CD8-positive, alpha-beta memory T cell (primary cell): ENCODE measurements at regions not wholly inside any gene's neighbourhood (a gene's known extent, or its start where the extent isn't known, plus 50 kb on each side); places are given as distances from the start of the nearest gene placed in this dataset.

Experiments used
- CTCF ChIA-PET: fragments of 350-600 bp; sonication (Branson Sonifier 250); formaldehyde crosslinking; loops from one replicate; lab custom pipeline; 2021; ENCODE audit warnings: antibody characterized with exemption; lab: Charles Lee
- POLR2A ChIA-PET: fragments of 350-600 bp; sonication (Branson Sonifier 250); formaldehyde crosslinking; loops from one replicate; lab custom pipeline; 2021; ENCODE audit warnings: antibody characterized with exemption; lab: Charles Lee
- DNase-seq, 5 donors: peaks; one replicate each; pipeline versions ENCODE4 v3.0.0 to v3.0.0-alpha.2; 2020 to 2022; ENCODE audit warnings: mixed read lengths in 1 of 5
- H3K27ac ChIP-seq: one replicate; pipeline ENCODE4 v1.7.0; 2013; ENCODE audit warnings: low read depth, mild to moderate bottlenecking, low read length, moderate library complexity
- H3K27me3 ChIP-seq: 2 replicates; pipeline ENCODE4 v1.7.0; 2013; ENCODE audit warnings: low read length, mild to moderate bottlenecking; ENCODE audit not compliant: insufficient read depth, poor library complexity, severe bottlenecking
- H3K36me3 ChIP-seq: 2 replicates; pipeline ENCODE4 v1.7.0; 2013; ENCODE audit warnings: mild to moderate bottlenecking, low read length, moderate library complexity; ENCODE audit not compliant: insufficient read depth
- H3K4me1 ChIP-seq: 2 replicates; pipeline ENCODE4 v1.7.0; 2013; ENCODE audit warnings: mild to moderate bottlenecking, low read length, moderate library complexity; ENCODE audit not compliant: insufficient read depth
- H3K4me3 ChIP-seq: 2 replicates; pipeline ENCODE4 v1.7.0; 2013; ENCODE audit warnings: mild to moderate bottlenecking, low read length
- H3K9me3 ChIP-seq: 2 replicates; pipeline ENCODE4 v1.7.0; 2013; ENCODE audit warnings: mild to moderate bottlenecking, low read length
- H3K27ac Mint-ChIP-seq, 8 donors: one replicate each; pipeline ENCODE4 v1.8.0; 2020 to 2021; ENCODE audit warnings: mixed read lengths in 8 of 8, mild to moderate bottlenecking in 6 of 8, inconsistent platforms in 3 of 8, moderate library complexity in 3 of 8
- H3K27me3 Mint-ChIP-seq, 2 donors: one replicate each; pipeline ENCODE4 v1.8.0; 2020 to 2021; ENCODE audit warnings: mixed read lengths in 2 of 2, mild to moderate bottlenecking in 1 of 2, moderate library complexity in 1 of 2
- H3K36me3 Mint-ChIP-seq, 3 donors: one replicate each; pipeline ENCODE4 v1.8.0; 2020 to 2021; ENCODE audit warnings: mixed read lengths in 3 of 3, inconsistent platforms in 1 of 3, mild to moderate bottlenecking in 1 of 3
- H3K4me1 Mint-ChIP-seq, 3 donors: one replicate each; pipeline ENCODE4 v1.8.0; 2020 to 2021; ENCODE audit warnings: mixed read lengths in 3 of 3, inconsistent platforms in 1 of 3, mild to moderate bottlenecking in 1 of 3
- H3K4me3 Mint-ChIP-seq, 7 donors: one replicate each; pipeline ENCODE4 v1.8.0; 2020 to 2021; ENCODE audit warnings: mixed read lengths in 7 of 7, mild to moderate bottlenecking in 6 of 7, moderate library complexity in 4 of 7, inconsistent platforms in 2 of 7
- H3K9me3 Mint-ChIP-seq, 5 donors: one replicate each; pipeline ENCODE4 v1.8.0; 2020 to 2022; ENCODE audit warnings: mixed read lengths in 5 of 5, mild to moderate bottlenecking in 3 of 5, moderate library complexity in 2 of 5, inconsistent platforms in 1 of 5

DNA sequence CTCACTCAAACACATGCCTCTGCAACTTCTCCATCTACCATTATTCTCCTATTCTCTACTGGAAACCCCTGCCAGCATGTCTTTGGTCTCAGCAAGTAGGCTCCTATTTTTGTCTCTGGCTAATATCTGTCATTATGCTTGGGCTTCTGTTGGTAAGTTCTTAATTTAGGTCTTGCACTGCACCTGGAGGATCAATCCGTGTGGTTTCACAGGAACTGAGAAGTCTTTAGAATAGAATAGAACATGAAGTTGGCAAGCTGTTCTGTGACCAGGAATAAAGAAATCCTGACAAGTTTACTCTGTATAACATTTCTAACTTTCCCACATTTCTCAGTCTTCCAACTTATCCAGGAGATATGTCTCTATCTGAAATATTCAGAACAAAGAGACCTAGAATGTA, 219.5 kb upstream of the GYPC start:
- H3K27me3 Mint-ChIP-seq: peaks cover 2 to 3% of the 10 kb centered on the region in 2 donors
- no peaks in the 10 kb centered on the region for H3K36me3 ChIP-seq
- no peaks in the 10 kb centered on the region for H3K9me3 Mint-ChIP-seq
- H3K27ac ChIP-seq: no peak overlapping the region
- H3K4me3 ChIP-seq: no peak overlapping the region
- DNase-seq: no peak
- no peaks in the 10 kb centered on the region for H3K4me1 ChIP-seq
- no peak overlapping the region for H3K27ac Mint-ChIP-seq
- ChIA-PET CTCF (no interaction called here), POLR2A (no interaction called here)
- H3K36me3 Mint-ChIP-seq: no peaks in the 10 kb centered on the region
- no peaks in the 10 kb centered on the region for H3K4me1 Mint-ChIP-seq
- H3K27me3 ChIP-seq: no peaks in the 10 kb centered on the region
- no peak overlapping the region for H3K4me3 Mint-ChIP-seq
- no peaks in the 10 kb centered on the region for H3K9me3 ChIP-seq

DNA sequence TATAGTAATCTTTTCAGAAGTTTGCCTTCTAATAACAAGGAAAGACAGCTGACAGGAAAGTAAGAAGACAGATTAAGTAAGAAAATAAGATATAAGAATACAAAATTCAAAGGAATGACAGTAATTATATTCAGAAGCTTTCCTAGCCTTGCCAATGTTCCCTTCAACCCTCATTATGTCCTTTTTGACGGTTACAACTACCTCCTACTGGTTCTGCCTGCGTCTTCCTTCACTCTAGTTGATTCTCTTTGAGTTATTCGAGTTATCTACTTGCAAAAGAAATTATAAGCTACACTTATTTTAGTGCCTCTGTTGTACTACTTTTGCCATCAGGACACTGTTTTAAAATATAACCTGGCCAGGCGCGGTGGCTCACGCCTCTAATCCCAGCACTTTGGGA, 218.9 kb upstream of the GYPC start:
- ChIA-PET POLR2A (no interaction called here), CTCF (no interaction called here)
- Mint-ChIP-seq H3K4me3 (no peak overlapping the region), H3K4me1 (no peaks in the 10 kb centered on the region), H3K27ac (no peak overlapping the region), H3K27me3 (peaks cover 2 to 3% of the 10 kb centered on the region in 2 donors), H3K9me3 (no peaks in the 10 kb centered on the region), H3K36me3 (no peaks in the 10 kb centered on the region)
- no peak overlapping the region for H3K27ac ChIP-seq
- H3K4me1 ChIP-seq: no peaks in the 10 kb centered on the region
- DNase-seq: no peak
- H3K4me3 ChIP-seq: no peak overlapping the region
- no peaks in the 10 kb centered on the region for H3K36me3 ChIP-seq
- no peaks in the 10 kb centered on the region for H3K9me3 ChIP-seq
- H3K27me3 ChIP-seq: no peaks in the 10 kb centered on the region

DNA sequence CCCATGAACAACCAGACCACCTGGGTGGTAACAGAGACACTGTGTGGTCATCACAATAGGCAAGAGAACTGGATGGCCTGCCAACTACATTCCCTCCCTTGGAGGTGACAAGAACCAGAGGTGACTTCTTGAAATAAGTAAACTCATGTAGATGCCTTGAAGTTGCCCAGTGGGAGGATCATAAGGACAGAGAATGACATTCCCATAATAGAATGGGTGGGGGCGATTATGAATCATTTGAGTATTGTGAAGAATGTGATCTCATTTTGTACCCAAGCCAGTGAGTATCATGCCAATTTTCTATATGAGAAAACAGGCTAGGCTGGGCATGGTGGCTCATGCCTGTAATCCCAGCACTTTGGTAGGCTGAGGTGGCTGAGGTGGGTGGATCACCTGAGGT, 211.4 kb upstream of the GYPC start:
- H3K9me3 ChIP-seq: no peaks in the 10 kb centered on the region
- no peaks in the 10 kb centered on the region for H3K36me3 ChIP-seq
- Mint-ChIP-seq H3K4me1 (peaks cover 0 to 4% (median 4%) of the 10 kb centered on the region in 3 donors), H3K27ac (no peak overlapping the region), H3K4me3 (no peak overlapping the region), H3K36me3 (no peaks in the 10 kb centered on the region), H3K9me3 (peaks cover 0 to 2% (median 0%) of the 10 kb centered on the region in 5 donors), H3K27me3 (peaks cover 3 to 10% of the 10 kb centered on the region in 2 donors)
- H3K27ac ChIP-seq: no peak overlapping the region
- ChIA-PET POLR2A (no interaction called here), CTCF (no interaction called here)
- H3K4me1 ChIP-seq: no peaks in the 10 kb centered on the region
- DNase-seq: no peak
- H3K27me3 ChIP-seq: no peaks in the 10 kb centered on the region
- no peak overlapping the region for H3K4me3 ChIP-seq

DNA sequence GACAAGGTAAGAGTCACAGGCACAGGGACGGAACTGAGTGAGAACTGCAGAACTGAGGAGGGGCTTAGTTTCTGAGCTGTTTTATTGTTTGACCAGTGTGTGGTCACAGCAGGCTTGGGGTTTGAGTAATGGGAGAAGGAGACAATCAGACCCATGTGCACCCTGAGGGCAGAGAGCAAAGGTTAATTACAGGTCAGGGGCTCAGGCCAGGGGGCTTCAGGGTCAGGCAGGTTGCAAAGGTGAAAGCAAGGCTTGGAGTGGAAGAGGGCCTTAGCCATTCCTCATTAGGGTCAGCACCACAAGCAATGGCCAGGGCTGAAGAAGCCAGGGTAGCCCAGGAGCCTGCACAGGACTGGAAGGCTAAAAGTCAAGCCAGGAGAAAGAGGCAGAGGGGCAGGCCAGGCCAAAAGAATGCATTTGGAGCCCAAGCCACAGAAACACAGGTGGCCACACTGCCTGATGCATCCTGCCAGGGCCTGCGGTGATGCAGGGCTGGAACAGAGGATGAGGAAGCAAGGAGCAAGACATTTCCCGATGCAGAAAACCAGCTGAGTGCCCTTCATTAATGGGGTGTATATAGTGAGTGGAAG, 209.8 kb upstream of the GYPC start:
- H3K9me3 ChIP-seq: no peaks in the 10 kb centered on the region
- no peak overlapping the region for H3K4me3 Mint-ChIP-seq
- H3K4me1 Mint-ChIP-seq: peaks cover 0 to 4% (median 4%) of the 10 kb centered on the region in 3 donors
- DNase-seq: no peak
- no peak overlapping the region for H3K27ac Mint-ChIP-seq
- H3K27me3 Mint-ChIP-seq: peaks cover 3 to 7% of the 10 kb centered on the region in 2 donors
- H3K36me3 Mint-ChIP-seq: no peaks in the 10 kb centered on the region
- no peaks in the 10 kb centered on the region for H3K4me1 ChIP-seq
- ChIA-PET CTCF (no interaction called here), POLR2A (no interaction called here)
- H3K4me3 ChIP-seq: no peak overlapping the region
- no peaks in the 10 kb centered on the region for H3K36me3 ChIP-seq
- H3K27me3 ChIP-seq: no peaks in the 10 kb centered on the region
- H3K27ac ChIP-seq: no peak overlapping the region
- peaks cover 0 to 2% (median 0%) of the 10 kb centered on the region in 5 donors for H3K9me3 Mint-ChIP-seq

DNA sequence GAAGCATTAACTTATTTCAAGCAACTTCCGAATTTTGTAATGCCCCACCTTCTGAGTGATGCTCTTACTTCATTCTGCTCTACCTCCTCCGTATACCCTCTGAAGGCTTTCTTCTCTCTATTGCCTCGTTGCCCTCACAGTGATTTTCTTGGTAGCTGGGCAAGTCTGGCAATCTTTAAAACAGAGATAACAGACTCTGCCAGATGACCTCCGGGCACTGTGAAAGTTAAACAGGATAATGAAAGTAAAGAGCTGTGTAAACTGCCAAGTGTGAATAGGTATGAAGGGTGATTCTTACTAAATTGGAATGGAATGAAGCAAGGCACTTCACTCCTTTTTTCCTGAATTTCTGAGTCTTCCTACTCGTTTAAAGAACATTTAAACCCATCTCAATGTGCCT, 207.3 kb upstream of the GYPC start:
- H3K4me1 Mint-ChIP-seq: peaks cover 0 to 4% (median 4%) of the 10 kb centered on the region in 3 donors
- no peaks in the 10 kb centered on the region for H3K9me3 Mint-ChIP-seq
- no peaks in the 10 kb centered on the region for H3K36me3 ChIP-seq
- no peaks in the 10 kb centered on the region for H3K27me3 ChIP-seq
- H3K4me3 ChIP-seq: no peak overlapping the region
- ChIA-PET CTCF (no interaction called here), POLR2A (no interaction called here)
- no peaks in the 10 kb centered on the region for H3K4me1 ChIP-seq
- no peak overlapping the region for H3K27ac Mint-ChIP-seq
- peaks cover 3 to 4% of the 10 kb centered on the region in 2 donors for H3K27me3 Mint-ChIP-seq
- H3K9me3 ChIP-seq: no peaks in the 10 kb centered on the region
- no peak overlapping the region for H3K4me3 Mint-ChIP-seq
- no peak for DNase-seq
- H3K36me3 Mint-ChIP-seq: no peaks in the 10 kb centered on the region
- no peak overlapping the region for H3K27ac ChIP-seq

DNA sequence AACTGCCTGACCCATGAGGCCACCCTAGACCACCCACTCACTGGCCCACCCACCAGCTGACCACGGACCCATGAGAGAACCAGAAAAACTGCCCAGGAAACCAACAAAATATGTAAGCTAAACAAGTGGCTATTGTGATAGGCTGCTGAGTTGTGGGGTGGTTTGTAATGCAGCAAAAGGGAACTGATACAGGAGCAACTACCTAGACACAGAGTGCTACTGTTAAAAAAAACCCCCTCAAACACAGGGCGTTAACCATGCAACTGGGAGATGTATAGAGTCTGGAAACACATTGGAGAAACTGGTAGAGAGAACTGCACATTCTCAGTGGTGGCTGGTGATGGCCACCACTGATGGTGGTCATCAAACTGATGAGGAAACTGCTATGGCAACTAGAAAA, 206.3 kb upstream of the GYPC start:
- no peaks in the 10 kb centered on the region for H3K36me3 Mint-ChIP-seq
- no peak for DNase-seq
- H3K9me3 Mint-ChIP-seq: no peaks in the 10 kb centered on the region
- no peak overlapping the region for H3K4me3 ChIP-seq
- no peaks in the 10 kb centered on the region for H3K9me3 ChIP-seq
- peaks cover 4 to 8% of the 10 kb centered on the region in 2 donors for H3K27me3 Mint-ChIP-seq
- ChIA-PET POLR2A (no interaction called here), CTCF (no interaction called here)
- H3K27ac ChIP-seq: no peak overlapping the region
- H3K27ac Mint-ChIP-seq: no peak overlapping the region
- H3K4me3 Mint-ChIP-seq: no peak overlapping the region
- no peaks in the 10 kb centered on the region for H3K4me1 ChIP-seq
- peaks cover 0 to 4% (median 4%) of the 10 kb centered on the region in 3 donors for H3K4me1 Mint-ChIP-seq
- H3K36me3 ChIP-seq: no peaks in the 10 kb centered on the region
- no peaks in the 10 kb centered on the region for H3K27me3 ChIP-seq

DNA sequence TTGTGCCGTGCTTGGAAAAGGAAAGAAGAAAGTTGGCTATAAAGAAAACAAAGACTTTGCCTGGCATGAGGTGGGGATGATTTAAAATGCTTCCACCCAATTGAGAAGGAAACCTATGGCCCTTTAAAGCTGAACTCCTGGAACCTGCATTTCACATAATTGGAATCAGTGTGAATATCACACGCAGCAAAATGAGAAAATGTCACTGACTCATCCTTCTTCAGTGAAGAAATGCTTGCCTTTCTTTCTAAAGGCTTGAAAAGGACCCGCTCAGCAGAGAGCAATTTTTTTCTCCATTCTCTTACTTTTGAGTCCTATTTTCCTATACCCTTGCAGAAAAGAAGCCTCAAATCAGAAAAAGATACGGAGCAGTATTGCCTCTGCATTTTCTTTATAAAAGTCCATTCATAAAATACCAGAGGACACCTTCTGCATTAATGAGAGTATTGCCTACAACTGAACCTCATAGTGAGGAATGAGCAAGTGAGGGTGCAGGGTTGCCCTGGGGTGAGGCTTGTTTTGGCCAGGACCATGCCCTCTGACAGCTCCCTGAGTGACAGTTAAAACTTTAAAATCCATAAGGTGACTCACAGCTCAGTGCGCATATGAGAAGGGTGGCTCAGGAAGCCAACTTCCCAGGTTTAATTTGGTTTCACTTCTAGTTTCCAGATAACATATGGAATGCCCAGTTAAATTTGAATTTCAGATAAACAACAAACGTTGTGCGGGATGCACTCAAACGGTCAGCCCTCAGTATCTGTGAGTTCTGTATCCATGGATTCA, 191.9 kb upstream of the GYPC start:
- H3K9me3 ChIP-seq: no peaks in the 10 kb centered on the region
- no peaks in the 10 kb centered on the region for H3K4me1 ChIP-seq
- peaks cover 6 to 19% of the 10 kb centered on the region in 2 donors for H3K27me3 Mint-ChIP-seq
- H3K9me3 Mint-ChIP-seq: no peaks in the 10 kb centered on the region
- H3K4me3 ChIP-seq: no peak overlapping the region
- no peaks in the 10 kb centered on the region for H3K27me3 ChIP-seq
- H3K4me3 Mint-ChIP-seq: no peak overlapping the region
- H3K36me3 Mint-ChIP-seq: no peaks in the 10 kb centered on the region
- H3K4me1 Mint-ChIP-seq: peaks cover 0 to 4% (median 4%) of the 10 kb centered on the region in 3 donors
- no peak overlapping the region for H3K27ac ChIP-seq
- no peak overlapping the region for H3K27ac Mint-ChIP-seq
- H3K36me3 ChIP-seq: no peaks in the 10 kb centered on the region
- ChIA-PET POLR2A (no interaction called here), CTCF (no interaction called here)
- no peak for DNase-seq

DNA sequence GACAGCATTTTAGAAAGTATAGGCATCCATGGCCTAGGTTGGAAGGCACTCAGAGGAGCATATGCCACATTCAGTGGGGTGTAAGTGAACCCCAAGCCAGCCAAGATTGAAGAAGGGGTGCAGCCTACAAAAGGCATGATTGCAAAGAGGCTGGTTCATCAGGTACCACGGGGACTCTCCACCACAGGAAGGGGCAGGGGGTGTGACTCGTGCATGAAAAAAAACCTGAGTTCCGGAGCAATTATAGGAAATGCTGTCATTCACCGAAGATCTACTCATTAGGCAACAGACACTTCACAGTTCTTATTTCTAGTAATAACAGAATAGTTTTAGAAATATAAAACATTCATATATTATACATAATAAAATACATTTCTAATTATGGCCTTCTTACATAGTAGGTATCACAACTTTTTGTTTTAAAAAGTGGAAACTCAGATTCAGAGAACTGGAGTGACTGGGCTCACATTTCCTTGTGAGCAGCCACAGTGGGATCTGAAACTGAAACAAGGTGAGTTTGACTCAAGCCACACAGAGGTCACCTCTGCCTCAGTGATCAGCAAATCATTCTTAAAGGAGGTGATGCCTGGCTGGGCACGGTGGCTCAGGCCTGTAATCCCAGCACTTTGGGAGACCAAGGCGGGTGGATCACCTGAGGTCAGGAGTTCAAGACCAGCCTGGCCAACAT, 188.4 kb upstream of the GYPC start:
- H3K9me3 Mint-ChIP-seq: no peaks in the 10 kb centered on the region
- Histone ChIP-seq H3K9me3 (no peaks in the 10 kb centered on the region), H3K4me1 (no peaks in the 10 kb centered on the region), H3K4me3 (no peak overlapping the region), H3K36me3 (no peaks in the 10 kb centered on the region), H3K27ac (no peak overlapping the region), H3K27me3 (no peaks in the 10 kb centered on the region)
- H3K36me3 Mint-ChIP-seq: no peaks in the 10 kb centered on the region
- no peak for DNase-seq
- CTCF ChIA-PET: no interaction called here
- H3K27ac Mint-ChIP-seq: peak overlapping the region in 1 of 8 donors; percentile 63
- H3K4me3 Mint-ChIP-seq: peak overlapping the region in 1 of 7 donors; percentile 48
- peaks cover 2 to 6% of the 10 kb centered on the region in 2 donors for H3K27me3 Mint-ChIP-seq
- POLR2A ChIA-PET: no interaction called here
- peaks cover 0 to 4% (median 4%) of the 10 kb centered on the region in 3 donors for H3K4me1 Mint-ChIP-seq
